HG03139 (cell line): ENCODE measurements at regions not wholly inside any gene's neighbourhood (a gene's known extent, or its start where the extent isn't known, plus 50 kb on each side); places are given as distances from the start of the nearest gene placed in this dataset.
A peak's percentile ranks its signal among the peaks of the same experiment; 100 is the strongest.

ENCODE experiments used
- ATAC-seq: cut with Tn5 transposase; IDR thresholded peaks from one replicate; pipeline ENCODE4 v1.9.1; 2021; ENCODE audit not compliant: unreplicated experiment

DNA sequence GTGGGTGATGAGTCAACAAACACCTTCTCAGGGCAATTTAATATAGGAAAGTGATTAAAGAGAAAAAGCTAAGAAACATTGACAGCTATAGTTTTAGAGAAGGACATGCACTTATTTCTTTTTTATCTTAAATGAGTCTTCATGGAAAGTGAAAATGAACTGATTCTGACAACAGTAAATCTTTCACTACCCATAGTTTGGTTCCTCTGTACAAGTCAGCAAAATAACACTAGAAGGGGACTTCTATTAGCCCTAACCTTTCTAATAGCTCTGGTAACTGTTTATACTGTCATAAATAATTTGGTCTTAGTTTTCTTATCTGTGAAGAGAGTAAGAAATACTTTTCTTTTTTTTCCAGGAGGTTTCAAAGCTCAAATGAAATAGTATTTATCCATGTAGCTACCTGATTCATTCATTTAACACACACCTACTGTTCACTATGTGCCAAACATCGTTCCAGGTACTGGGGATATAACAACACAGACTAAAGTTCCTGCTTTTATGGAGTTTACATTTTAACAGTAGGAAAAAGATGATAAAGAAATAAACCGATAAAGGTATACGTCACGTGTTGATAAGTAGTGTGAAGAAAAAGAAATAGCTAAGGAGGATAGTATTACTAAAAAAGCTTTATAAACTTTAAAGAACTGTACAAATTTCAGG lies 148.2 kb downstream of the PCSK1 start:
- no peak for ATAC-seq

- ATAC-seq, result no peak
Observed at GRCh38 chr5:96283589-96283988, 149.5 kb downstream of the PCSK1 start.

DNA sequence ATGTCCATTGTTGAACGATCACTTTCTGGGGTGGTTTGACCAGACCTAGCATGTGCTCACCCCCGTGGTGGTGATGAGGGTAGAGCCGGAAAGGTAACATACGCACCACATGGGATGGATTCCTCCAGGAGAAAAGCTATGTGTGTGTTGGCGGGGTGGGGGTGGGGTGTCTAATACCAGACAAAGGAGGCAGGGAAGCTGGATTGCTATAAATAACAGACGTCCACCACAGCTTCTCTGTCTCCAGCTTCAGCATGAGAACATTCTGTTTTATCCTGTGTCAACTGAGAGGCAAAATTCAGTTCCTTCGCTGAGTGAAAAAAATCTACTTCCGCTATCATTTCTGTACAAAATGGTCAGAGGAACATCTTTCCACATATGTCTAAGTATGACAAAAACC lies 151.0 kb downstream of the PCSK1 start:
- no peak for ATAC-seq

GRCh38 chr5:96280946-96281393 lies 152.1 kb downstream of the PCSK1 start:
- no peak for ATAC-seq

- ATAC-seq, result peak; percentile 62
Observed at GRCh38 chr5:96279801-96280542, 153.1 kb downstream of the PCSK1 start.

- ATAC-seq, result no peak
Observed at GRCh38 chr5:96278981-96279380, 154.1 kb downstream of the PCSK1 start.

DNA sequence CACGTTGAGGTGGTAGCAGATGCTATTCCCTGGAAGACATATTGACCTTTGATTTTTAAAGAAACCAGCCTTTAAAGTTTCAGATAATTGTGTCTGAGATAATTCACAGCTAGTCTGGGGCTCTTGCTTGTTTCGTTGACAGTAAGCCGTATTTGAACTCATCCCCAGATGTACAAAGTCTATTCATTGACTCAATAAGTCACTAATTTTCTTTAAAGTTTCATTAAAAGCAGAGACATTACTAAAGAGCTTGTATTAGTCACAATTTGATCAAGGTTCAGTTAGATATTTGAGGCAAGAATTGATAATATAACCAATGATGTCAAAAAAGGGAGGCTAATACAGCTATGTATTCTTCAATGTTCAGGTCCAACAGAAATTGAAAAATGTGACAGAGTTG lies 158.0 kb downstream of the PCSK1 start:
- ATAC-seq, result no peak

GRCh38 chr5:96265487-96265886 lies 167.6 kb downstream of the PCSK1 start:
- ATAC-seq, result no peak

- no peak for ATAC-seq
Observed at GRCh38 chr5:96264047-96264446, 169.0 kb downstream of the PCSK1 start.

DNA sequence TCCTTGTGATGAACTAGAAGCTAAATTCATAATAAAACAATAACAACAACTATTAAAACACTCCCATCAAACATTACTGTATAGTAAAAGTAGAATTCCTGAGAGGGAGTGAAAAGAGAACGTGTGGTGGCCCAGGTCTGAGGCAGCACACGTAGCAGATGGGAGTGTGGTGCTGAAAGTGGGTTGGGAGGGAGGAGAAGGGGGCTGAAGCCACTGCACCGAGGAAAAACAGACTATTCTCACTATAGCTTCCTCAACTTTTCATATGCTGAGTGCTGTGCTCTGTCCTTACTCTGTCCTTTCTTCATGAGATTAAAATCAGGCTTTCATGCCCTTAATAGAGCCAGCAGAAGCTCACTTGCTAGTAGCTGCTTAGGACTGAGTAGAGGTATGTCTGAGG lies 170.9 kb downstream of the PCSK1 start:
- no peak for ATAC-seq

DNA sequence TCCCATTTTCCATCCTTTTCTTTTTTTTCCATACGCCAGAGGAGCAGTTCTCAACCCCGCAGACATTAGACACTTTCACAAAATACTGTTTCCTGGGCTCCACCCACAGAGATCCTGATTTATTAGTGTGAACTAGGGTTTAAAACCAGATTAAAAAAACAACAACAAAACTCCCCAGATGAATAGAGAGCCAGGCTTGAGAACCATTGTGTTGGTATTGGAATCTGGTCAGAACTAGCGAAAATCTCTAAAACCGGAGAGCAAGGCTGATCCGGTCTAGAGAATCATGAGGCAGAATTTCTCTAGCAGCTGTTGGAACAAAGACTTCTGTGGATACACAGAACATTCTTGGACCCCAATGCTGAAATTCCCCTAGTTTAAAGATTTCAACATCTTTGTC lies 173.0 kb downstream of the PCSK1 start:
- no peak for ATAC-seq

GRCh38 chr5:96259151-96259772 lies 173.8 kb downstream of the PCSK1 start:
- no peak for ATAC-seq

DNA sequence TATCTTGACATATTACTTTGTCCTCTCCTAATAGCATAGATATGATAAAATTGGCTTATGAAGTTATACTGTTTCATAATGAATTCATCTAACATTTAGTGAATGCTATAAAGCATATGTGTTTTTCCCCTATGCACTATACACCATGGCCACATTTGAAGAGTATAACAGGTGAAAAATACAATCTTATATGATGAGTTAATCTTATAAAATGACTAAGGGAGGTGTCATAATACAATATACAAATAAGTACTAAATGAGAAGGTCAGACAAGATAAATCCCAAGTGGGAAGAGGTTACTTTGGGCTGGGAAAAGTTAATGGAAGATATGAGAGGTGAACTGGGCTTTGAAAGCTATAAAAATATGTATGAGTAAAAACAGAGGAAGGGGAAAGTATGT lies 174.4 kb downstream of the PCSK1 start:
- ATAC-seq, result no peak

GRCh38 chr5:96257904-96258303 lies 175.1 kb downstream of the PCSK1 start:
- no peak for ATAC-seq

- no peak for ATAC-seq
Observed at GRCh38 chr5:96256795-96257470, 176.1 kb downstream of the PCSK1 start.

DNA sequence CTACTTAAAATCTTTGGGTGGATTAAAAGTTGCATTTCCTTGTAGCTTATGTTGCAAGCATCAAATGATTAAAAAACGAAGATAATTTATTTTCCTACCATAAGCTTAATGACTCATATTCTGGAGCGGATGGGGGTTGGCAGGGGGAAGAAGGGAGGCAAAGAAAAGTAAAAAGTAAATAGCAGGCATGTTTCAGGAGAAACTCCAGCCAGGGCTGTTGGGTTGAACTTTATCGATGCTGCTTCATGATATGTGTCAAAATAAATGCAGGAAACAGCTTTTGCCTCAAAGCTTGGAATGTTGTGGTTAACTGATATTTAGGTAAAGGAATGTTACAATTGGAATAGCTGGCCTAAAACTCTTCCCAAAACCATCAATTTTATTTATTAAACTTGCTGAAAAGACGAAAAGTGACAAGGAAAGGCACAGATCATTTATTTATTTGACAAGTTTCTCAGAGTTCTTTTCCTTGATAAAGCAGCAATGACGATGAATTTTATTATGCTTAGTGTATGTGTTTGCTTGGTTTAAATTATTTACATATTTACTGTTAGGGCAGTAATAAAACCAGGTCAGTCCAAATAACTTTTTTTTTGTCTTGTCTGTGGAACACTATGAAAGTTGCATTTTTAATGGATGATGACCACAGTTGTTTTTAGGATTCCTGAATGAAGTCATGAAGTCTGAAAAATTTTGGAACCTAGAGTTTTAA lies 177.9 kb downstream of the PCSK1 start:
- ATAC-seq, result no peak

DNA sequence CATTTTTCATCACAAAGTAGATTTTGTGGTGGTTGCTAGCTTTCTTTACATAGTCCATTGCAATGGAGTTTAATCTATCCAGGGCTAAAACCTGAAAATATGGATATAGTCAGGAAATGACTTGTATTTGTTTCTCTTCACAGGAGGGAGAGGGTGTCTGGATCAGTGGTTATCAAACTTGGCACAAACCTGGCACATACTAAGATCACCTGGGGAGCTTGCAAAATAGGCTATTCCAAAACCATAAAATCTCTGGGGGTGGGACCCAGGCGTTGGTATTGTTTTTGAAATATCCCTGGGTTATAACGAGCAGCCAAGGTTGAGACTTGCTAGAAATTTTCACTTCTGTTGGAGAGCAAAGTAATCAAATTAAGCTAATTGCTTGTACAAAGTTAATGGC lies 179.9 kb downstream of the PCSK1 start:
- no peak for ATAC-seq

GRCh38 chr5:96252596-96252995 lies 180.5 kb downstream of the PCSK1 start:
- no peak for ATAC-seq

GRCh38 chr5:96250782-96251181 lies 182.3 kb downstream of the PCSK1 start:
- ATAC-seq, result no peak

GRCh38 chr5:96248131-96248530 lies 184.9 kb downstream of the PCSK1 start:
- no peak for ATAC-seq

- no peak for ATAC-seq
Observed at GRCh38 chr5:96247708-96248107, 185.3 kb downstream of the PCSK1 start.
